GM19467 (cell line): ENCODE measurements at regions not wholly inside any gene's neighbourhood (a gene's known extent, or its start where the extent isn't known, plus 50 kb on each side); places are given as distances from the start of the nearest gene placed in this dataset.
"Not testable (repeated sequence)": the region's sequence is repeated elsewhere in the genome, so short reads cannot be mapped to it uniquely, and the experiment has no call there.

Experiments
- ATAC-seq: cut with Tn5 transposase; IDR thresholded peaks from one replicate; pipeline ENCODE4 v1.9.1; 2021; ENCODE audit warnings: mild to moderate bottlenecking, moderate library complexity; ENCODE audit not compliant: unreplicated experiment

- ATAC-seq, result no peak
Observed at GRCh38 chr15:39254181-39254580, 326.7 kb upstream of the THBS1 start.

DNA sequence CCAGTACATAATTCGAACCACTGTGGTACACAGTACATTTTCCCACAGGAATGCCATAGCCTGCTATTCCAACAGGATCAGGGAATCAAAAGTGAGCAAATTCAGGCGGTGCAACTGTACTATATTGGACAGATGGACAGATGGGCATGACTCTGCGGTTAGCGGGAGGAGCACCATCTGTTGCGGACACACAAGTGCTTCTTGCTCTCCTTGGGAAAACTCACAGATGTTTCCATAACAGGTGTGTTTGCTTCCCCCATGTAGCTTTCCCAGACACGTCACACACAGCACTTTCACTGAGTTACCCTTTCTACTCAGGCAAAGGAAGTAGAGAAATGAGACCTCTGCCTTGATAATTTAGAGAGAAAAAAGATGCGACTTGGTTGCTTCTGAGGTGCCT lies 325.1 kb upstream of the THBS1 start:
- ATAC-seq, result no peak

DNA sequence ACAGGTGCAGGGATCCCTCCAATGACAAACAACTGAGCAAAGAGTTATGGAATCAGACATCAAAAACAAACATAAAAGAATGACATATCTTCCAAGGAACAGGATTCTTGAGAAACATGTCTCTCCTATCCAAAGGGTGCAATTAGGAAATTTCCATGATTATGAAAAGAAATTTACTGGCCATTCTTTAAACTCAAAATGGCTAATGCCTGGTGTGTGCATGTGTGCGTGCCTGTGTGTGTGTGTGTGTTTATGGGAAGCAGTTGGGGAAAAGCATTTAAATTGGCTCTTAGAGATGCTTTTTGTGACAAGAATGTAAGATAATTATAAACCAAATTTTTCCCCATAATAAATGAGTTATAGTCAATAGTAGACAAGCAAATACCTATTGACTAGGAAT lies 320.5 kb upstream of the THBS1 start:
- no peak for ATAC-seq

GRCh38 chr15:39260791-39261190 lies 320.1 kb upstream of the THBS1 start:
- ATAC-seq, result no peak

DNA sequence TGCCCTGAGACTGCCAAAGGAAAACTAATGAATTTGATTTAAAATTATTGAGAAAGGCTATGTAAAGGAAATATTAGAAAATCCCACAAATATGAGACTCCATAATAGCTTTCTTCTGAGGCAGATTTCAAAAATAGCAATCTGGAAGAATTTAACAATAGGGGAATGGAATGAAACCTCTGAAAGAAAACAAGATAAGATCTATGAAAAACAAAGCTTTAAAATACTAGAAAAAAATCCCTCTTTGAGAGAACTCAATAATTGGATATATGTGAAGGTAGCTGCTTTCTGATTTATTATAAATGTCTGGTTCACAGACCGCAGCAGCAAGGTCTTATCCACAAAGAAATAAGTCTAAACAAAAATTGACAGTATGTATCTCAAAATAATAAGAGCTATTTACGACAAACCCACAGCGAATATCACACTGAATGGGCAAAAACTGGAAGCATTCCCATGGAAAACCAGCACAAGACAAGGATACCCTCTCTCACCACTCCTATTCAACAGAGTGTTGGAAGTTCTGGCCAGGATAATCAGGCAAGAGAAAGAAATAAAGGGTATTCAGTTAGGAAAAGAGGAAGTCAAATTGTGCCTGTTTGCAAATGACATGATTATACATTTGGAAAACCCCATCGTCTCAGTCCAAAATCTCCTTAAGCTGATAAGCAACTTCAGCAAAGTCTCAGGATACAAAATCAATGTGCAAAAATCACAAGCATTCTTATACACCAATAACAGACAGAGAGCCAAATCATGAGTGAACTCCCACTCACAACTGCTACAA lies 319.3 kb upstream of the THBS1 start:
- ATAC-seq, result not testable (repeated sequence)

GRCh38 chr15:39262995-39263772 lies 317.7 kb upstream of the THBS1 start:
- not testable (repeated sequence) for ATAC-seq

DNA sequence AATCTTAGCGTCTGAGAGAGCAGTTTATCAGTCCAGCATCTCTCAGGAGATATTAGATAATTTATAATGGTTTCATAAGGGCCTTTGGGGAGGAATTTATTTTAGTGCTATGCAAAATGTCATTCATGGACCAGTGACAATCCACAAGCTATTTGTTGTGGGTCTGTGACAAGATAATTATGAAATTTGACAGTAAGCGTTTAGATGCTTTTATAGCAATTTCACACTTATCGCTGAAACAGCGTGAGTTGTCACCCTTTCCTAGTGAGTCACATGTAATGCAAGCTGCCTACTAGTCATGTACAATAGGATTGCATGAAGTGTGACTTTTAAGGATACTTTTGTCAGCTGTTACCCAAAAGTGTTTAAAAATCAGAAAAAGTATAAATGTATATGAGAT lies 315.6 kb upstream of the THBS1 start:
- ATAC-seq, result no peak

- no peak for ATAC-seq
Observed at GRCh38 chr15:39266890-39267289, 314.0 kb upstream of the THBS1 start.

DNA sequence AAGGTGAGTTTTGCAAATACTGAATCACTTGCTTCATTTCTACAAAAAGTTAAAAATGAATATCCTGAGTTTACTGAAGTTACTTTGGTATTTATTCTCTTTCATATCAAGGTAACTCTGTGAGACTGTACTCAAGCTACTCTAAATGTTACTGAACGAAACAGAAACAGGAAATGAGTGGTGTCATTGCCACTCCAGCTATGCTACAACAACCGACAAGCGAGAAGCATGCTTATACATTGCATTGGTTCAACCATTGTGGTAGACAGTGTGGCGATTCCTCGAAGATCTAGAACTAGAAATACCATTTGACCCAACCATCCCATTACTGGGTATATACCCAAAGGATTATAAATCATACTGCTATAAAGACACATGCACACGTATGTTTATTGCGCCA lies 313.2 kb upstream of the THBS1 start:
- no peak for ATAC-seq

DNA sequence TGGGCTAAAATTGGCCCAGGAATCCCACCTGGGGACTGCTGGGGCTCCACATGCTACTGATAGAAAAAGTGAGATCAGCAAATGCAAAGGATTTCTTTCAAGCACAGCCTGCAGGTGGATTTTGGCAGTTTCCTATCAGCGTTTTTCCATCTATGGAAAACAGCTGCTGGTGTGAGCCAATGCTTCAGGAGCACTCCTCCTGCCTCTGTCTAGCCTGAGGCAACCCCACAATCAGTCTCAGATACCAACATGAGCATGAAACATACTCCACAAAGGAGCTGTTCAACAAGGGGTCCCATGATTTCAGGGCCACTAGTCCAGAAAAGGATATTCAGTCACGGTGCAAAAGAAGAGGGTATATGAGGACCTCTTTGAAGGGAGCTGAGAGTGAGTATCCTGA lies 311.5 kb upstream of the THBS1 start:
- no peak for ATAC-seq

GRCh38 chr15:39269821-39270220 lies 311.1 kb upstream of the THBS1 start:
- ATAC-seq, result no peak

- ATAC-seq, result no peak
Observed at GRCh38 chr15:39270221-39270855, 310.5 kb upstream of the THBS1 start.

DNA sequence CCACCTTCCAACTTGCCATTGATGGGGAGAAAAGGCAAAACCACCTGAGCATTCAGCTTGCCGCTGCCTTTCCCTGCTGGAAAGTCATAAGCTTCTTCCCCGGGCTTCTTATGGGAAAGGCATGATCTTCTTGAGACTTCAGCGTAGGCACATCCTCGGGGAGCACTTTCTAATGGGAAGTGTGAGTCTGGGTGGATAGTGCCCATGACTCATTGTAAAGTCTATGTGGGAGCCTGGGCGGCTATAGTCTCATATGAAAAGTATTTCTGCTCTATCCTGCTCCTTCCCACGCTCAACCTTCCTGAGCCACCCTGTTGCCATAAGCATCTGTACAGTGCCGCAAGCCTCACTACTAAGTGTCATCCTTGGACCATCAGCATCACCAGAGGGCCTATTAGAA lies 309.9 kb upstream of the THBS1 start:
- ATAC-seq, result no peak

- no peak for ATAC-seq
Observed at GRCh38 chr15:39272901-39273300, 308.0 kb upstream of the THBS1 start.

- ATAC-seq, result no peak
Observed at GRCh38 chr15:39273717-39274411, 307.0 kb upstream of the THBS1 start.

DNA sequence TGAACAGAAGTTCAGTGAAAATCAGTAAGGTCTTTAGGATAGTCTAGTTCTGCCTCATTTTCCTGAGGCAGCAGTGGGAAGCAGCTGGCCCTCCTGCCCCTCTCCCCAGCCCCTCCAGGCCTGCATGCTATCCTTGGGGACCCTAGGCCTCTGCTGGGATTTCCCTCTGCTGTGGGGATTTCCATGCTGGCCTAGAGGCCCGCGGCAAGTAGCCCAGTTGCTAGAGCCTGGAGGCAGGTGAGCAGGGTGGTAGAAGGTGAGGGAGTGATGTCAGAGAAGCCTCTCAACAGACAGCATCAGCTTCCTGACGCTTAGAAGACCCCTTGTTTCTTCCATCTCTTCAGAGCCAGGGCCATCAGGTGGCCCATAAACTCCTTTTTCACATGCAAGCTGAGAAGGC lies 305.8 kb upstream of the THBS1 start:
- ATAC-seq, result no peak

DNA sequence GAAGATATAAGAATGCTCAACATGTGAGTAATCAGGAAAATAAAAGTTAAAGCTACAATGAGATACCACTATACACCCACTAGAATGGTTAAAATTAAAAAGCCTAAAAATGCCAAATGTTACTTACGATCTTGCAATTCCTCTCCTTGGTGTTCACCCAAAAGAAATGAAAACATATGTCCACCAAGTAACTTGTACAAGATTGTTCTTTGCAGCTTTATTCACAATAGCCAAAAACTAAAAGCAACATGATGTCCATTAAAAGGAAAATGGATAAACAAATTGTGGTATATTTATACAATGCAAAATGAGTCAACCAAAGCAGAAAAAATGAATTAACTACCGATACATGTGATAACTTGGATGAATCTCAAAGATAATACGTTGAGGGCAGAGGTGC lies 301.6 kb upstream of the THBS1 start:
- no peak for ATAC-seq

GRCh38 chr15:39281094-39281493 lies 299.8 kb upstream of the THBS1 start:
- no peak for ATAC-seq

GRCh38 chr15:39282663-39283208 lies 298.1 kb upstream of the THBS1 start:
- ATAC-seq, result no peak

DNA sequence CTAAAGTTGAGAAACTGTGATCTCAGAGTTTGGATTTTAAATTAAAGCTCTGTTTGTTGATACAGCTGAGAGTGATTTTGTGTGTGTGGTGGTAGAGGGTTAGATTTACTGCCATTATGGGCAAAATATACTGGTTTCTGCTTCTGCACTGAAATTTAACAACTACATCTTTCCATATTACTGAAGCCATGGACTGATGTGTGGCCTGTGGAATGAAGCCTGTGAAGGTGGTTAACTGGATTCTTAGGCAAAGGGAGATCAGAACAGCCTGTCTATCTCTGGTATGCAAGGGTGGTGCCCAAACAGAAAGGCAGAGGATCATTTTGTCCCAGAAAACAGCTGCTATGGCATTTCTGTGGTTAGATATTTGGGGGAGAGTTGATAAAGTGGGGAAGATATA lies 297.3 kb upstream of the THBS1 start:
- no peak for ATAC-seq

DNA sequence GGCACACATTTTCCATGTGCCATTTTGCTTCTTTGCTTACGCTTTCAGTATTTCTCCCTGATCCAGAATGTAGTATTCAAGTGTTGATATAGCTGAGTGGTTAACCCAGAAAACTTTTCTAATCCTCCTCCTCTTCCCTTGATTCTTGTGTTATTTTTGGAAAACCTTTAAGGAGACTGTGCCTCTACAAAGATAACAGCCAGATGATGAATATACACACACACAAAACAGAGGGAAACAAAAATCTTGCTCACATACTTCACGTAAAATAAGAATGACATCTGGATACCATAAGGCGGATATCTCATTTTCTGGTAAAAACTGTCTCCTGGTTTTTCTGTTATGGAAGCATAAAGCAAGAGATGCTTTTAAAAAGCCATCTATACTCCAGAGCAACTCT lies 295.8 kb upstream of the THBS1 start:
- ATAC-seq, result no peak
